ENCODE measurements at regions not wholly inside any gene's neighbourhood (a gene's known extent, or its start where the extent isn't known, plus 50 kb on each side); places are given as distances from the start of the nearest gene placed in this dataset.

GRCh38 chr3:167885277-167885676, 149.8 kb downstream of the SERPINI1 start:
- no peak overlapping the region for H3K4me3 ChIP-seq (ENCODE audit: low read depth in 1 of 2, low read length in 2 of 2)
- peaks cover 4% of the 10 kb centered on the region for H3K27me3 ChIP-seq (ENCODE audit: insufficient read depth, low read length, poor library complexity)
- DNase-seq, result no peak
- no peak for ATAC-seq (ENCODE audit: insufficient read depth, low read depth)
- no peaks in the 10 kb centered on the region for H4K20me1 ChIP-seq (ENCODE audit: insufficient read depth, low read length)
- H2AFZ ChIP-seq (ENCODE audit: low read depth, low read length), result no peak overlapping the region
- H3K9ac ChIP-seq (ENCODE audit: low read depth, low read length), result no peak overlapping the region
- H3K4me2 ChIP-seq (ENCODE audit: insufficient read depth, low read length), result no peak overlapping the region
- H3K27ac ChIP-seq (ENCODE audit: low read length), result no peak overlapping the region
- H3K79me2 ChIP-seq (ENCODE audit: insufficient read depth, low read length), result no peaks in the 10 kb centered on the region
- TF ChIP-seq CTCF (IDR thresholded peaks at IDR 0.05; ENCODE audit: borderline replicate concordance, extremely low read depth, low read length, poor library complexity, severe bottlenecking) (no peak), EZH2 (IDR thresholded peaks at IDR 0.05; ENCODE audit: borderline replicate concordance, low read depth, low read length, severe bottlenecking) (no peak)
- no peaks in the 10 kb centered on the region for H3K9me3 ChIP-seq (ENCODE audit: insufficient read depth, low read length, severe bottlenecking)
- H3K36me3 ChIP-seq (ENCODE audit: insufficient read depth, low read length), result no peaks in the 10 kb centered on the region
- H3K4me1 ChIP-seq (ENCODE audit: insufficient read depth, low read length), result no peaks in the 10 kb centered on the region

- Histone ChIP-seq H3K9me3 (ENCODE audit: insufficient read depth, low read length, severe bottlenecking) (no peaks in the 10 kb centered on the region), H3K27ac (ENCODE audit: low read length) (no peak overlapping the region), H3K36me3 (ENCODE audit: insufficient read depth, low read length) (no peaks in the 10 kb centered on the region), H3K79me2 (ENCODE audit: insufficient read depth, low read length) (no peaks in the 10 kb centered on the region), H3K9ac (ENCODE audit: low read depth, low read length) (no peak overlapping the region), H3K4me1 (ENCODE audit: insufficient read depth, low read length) (no peaks in the 10 kb centered on the region), H4K20me1 (ENCODE audit: insufficient read depth, low read length) (no peaks in the 10 kb centered on the region), H3K4me2 (ENCODE audit: insufficient read depth, low read length) (no peak overlapping the region), H2AFZ (ENCODE audit: low read depth, low read length) (no peak overlapping the region), H3K27me3 (ENCODE audit: insufficient read depth, low read length, poor library complexity) (peaks cover 4% of the 10 kb centered on the region), H3K4me3 (ENCODE audit: low read depth in 1 of 2, low read length in 2 of 2) (no peak overlapping the region)
- no peak for DNase-seq
- TF ChIP-seq EZH2 (IDR thresholded peaks at IDR 0.05; ENCODE audit: borderline replicate concordance, low read depth, low read length, severe bottlenecking) (no peak), CTCF (IDR thresholded peaks at IDR 0.05; ENCODE audit: borderline replicate concordance, extremely low read depth, low read length, poor library complexity, severe bottlenecking) (no peak)
- ATAC-seq (ENCODE audit: insufficient read depth, low read depth), result no peak
Measured at GRCh38 chr3:167884481-167884880, 149.0 kb downstream of the SERPINI1 start.

GRCh38 chr3:167883452-167883851, 147.9 kb downstream of the SERPINI1 start:
- Histone ChIP-seq H4K20me1 (ENCODE audit: insufficient read depth, low read length) (no peaks in the 10 kb centered on the region), H3K9me3 (ENCODE audit: insufficient read depth, low read length, severe bottlenecking) (no peaks in the 10 kb centered on the region), H3K36me3 (ENCODE audit: insufficient read depth, low read length) (no peaks in the 10 kb centered on the region), H3K4me3 (ENCODE audit: low read depth in 1 of 2, low read length in 2 of 2) (no peak overlapping the region), H3K4me1 (ENCODE audit: insufficient read depth, low read length) (no peaks in the 10 kb centered on the region), H3K4me2 (ENCODE audit: insufficient read depth, low read length) (no peak overlapping the region), H2AFZ (ENCODE audit: low read depth, low read length) (no peak overlapping the region), H3K9ac (ENCODE audit: low read depth, low read length) (no peak overlapping the region), H3K27ac (ENCODE audit: low read length) (no peak overlapping the region), H3K27me3 (ENCODE audit: insufficient read depth, low read length, poor library complexity) (peaks cover 4% of the 10 kb centered on the region), H3K79me2 (ENCODE audit: insufficient read depth, low read length) (no peaks in the 10 kb centered on the region)
- DNase-seq (no peak), ATAC-seq (ENCODE audit: insufficient read depth, low read depth) (no peak)
- TF ChIP-seq CTCF (IDR thresholded peaks at IDR 0.05; ENCODE audit: borderline replicate concordance, extremely low read depth, low read length, poor library complexity, severe bottlenecking) (no peak), EZH2 (IDR thresholded peaks at IDR 0.05; ENCODE audit: borderline replicate concordance, low read depth, low read length, severe bottlenecking) (no peak)

All from DND-41 (cell line).